ENCODE measurements at regions not wholly inside any gene's neighbourhood (a gene's known extent, or its start where the extent isn't known, plus 50 kb on each side); places are given as distances from the start of the nearest gene placed in this dataset.

GRCh38 chr17:72239548-72239947, 118.7 kb downstream of the SOX9 start:
- TF ChIP-seq CTCF (IDR thresholded peaks at IDR 0.05; ENCODE audit: poor library complexity) (no peak), EZH2 (IDR thresholded peaks at IDR 0.05; ENCODE audit: borderline replicate concordance) (no peak)
